ENCODE measurements at regions not wholly inside any gene's neighbourhood (a gene's known extent, or its start where the extent isn't known, plus 50 kb on each side); places are given as distances from the start of the nearest gene placed in this dataset.
A peak's percentile ranks its signal among the peaks of the same experiment; 100 is the strongest.

- H3K4me3 ChIP-seq (replicated peaks; ENCODE audit: low read depth, low read length) = no peak overlapping the region
- peak; percentile 2 for DNase-seq (ENCODE audit: low read depth)
- no peak for TF ChIP-seq CTCF (IDR thresholded peaks at IDR 0.05; ENCODE audit: low read length, missing control alignments)
Observed at GRCh38 chr2:220419647-220420046, 792.2 kb downstream of the SLC4A3 start.

GRCh38 chr2:220420820-220421219 is 793.4 kb downstream of the SLC4A3 start:
- H3K4me3 ChIP-seq (replicated peaks; ENCODE audit: low read depth, low read length) = no peak overlapping the region
- no peak for TF ChIP-seq CTCF (IDR thresholded peaks at IDR 0.05; ENCODE audit: low read length, missing control alignments)
- DNase-seq (ENCODE audit: low read depth) = no peak

- no peak for DNase-seq (ENCODE audit: low read depth)
- no peak for TF ChIP-seq CTCF (IDR thresholded peaks at IDR 0.05; ENCODE audit: low read length, missing control alignments)
- no peak overlapping the region for H3K4me3 ChIP-seq (replicated peaks; ENCODE audit: low read depth, low read length)
Observed at GRCh38 chr2:220422676-220423075, 795.2 kb downstream of the SLC4A3 start.

- DNase-seq (ENCODE audit: low read depth) = no peak
- no peak overlapping the region for H3K4me3 ChIP-seq (replicated peaks; ENCODE audit: low read depth, low read length)
- no peak for TF ChIP-seq CTCF (IDR thresholded peaks at IDR 0.05; ENCODE audit: low read length, missing control alignments)
Observed at GRCh38 chr2:220424561-220424960, 797.1 kb downstream of the SLC4A3 start.

GRCh38 chr2:220432645-220433044 is 805.2 kb downstream of the SLC4A3 start:
- DNase-seq (ENCODE audit: low read depth) = no peak
- H3K4me3 ChIP-seq (replicated peaks; ENCODE audit: low read depth, low read length) = no peak overlapping the region
- no peak for TF ChIP-seq CTCF (IDR thresholded peaks at IDR 0.05; ENCODE audit: low read length, missing control alignments)

- no peak for TF ChIP-seq CTCF (IDR thresholded peaks at IDR 0.05; ENCODE audit: low read length, missing control alignments)
- DNase-seq (ENCODE audit: low read depth) = no peak
- H3K4me3 ChIP-seq (replicated peaks; ENCODE audit: low read depth, low read length) = no peak overlapping the region
Observed at GRCh38 chr2:220433131-220433530, 805.7 kb downstream of the SLC4A3 start.

GRCh38 chr2:220434385-220434784 is 807.0 kb downstream of the SLC4A3 start:
- no peak overlapping the region for H3K4me3 ChIP-seq (replicated peaks; ENCODE audit: low read depth, low read length)
- DNase-seq (ENCODE audit: low read depth) = peak; percentile 39
- no peak for TF ChIP-seq CTCF (IDR thresholded peaks at IDR 0.05; ENCODE audit: low read length, missing control alignments)
